ENCODE measurements at regions not wholly inside any gene's neighbourhood (a gene's known extent, or its start where the extent isn't known, plus 50 kb on each side); places are given as distances from the start of the nearest gene placed in this dataset.

DNA sequence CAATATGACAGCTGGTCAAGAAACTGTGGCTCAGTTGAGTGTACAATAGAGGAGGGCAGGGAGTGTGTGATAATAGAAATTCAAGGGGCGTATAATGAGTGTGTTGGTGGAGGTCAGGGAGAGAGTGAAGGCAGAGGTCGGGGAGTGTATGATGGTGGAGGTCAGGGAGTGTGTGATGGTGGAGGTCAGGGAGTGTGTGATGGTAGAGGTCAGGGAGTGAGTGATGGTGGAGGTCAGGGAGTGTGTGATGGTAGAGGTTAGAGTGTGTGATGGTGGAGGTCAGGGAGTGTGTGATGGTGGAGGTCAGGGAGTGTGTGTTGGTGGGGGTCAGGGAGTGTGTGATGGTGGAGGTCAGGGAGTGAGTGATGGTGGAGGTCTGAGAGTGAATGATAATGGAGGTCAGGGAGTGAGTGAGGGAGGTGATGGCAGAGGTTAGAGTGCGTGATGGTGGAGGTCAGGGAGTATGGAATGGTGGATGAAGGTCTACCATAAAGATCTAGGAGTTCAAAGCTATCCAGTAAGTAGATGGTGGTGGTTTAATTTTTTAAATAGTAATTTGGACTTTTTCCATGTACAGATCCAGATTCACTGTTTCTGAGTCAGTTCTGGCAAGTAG lies 57.7 kb upstream of the TNS3 start:
- Histone ChIP-seq H3K9ac (ENCODE audit: low read length) (no peak overlapping the region), H3K27ac (ENCODE audit: low read length) (no peak overlapping the region), H3K79me2 (ENCODE audit: low read length) (no peaks in the 10 kb centered on the region), H3K36me3 (replicated peaks; ENCODE audit: insufficient read depth, low read length) (no peaks in the 10 kb centered on the region), H3F3A (ENCODE audit: insufficient read depth, low read length) (no peaks in the 10 kb centered on the region), H3K4me3 (ENCODE audit: low read length) (no peak overlapping the region), H3K4me1 (ENCODE audit: low read length) (no peaks in the 10 kb centered on the region), H3K9me3 (replicated peaks; ENCODE audit: insufficient read depth, low read length) (no peaks in the 10 kb centered on the region), H3K27me3 (replicated peaks; ENCODE audit: insufficient read depth, low read length) (no peaks in the 10 kb centered on the region), H3K4me2 (ENCODE audit: low read depth, low read length) (no peak overlapping the region), H4K20me1 (ENCODE audit: insufficient read depth, low read length) (no peaks in the 10 kb centered on the region), H3K9me2 (replicated peaks; ENCODE audit: insufficient read depth, low read length) (no peaks in the 10 kb centered on the region), H2AFZ (ENCODE audit: low read length) (no peak overlapping the region)
- DNase-seq = no peak
- TF ChIP-seq EZH2phosphoT487 (IDR thresholded peaks at IDR 0.05; ENCODE audit: low read length) (no peak), EZH2 (optimal IDR thresholded peaks at IDR 0.05; ENCODE audit: low read depth, low read length) (no peak)
- TF ChIP-seq, protein P1, sequence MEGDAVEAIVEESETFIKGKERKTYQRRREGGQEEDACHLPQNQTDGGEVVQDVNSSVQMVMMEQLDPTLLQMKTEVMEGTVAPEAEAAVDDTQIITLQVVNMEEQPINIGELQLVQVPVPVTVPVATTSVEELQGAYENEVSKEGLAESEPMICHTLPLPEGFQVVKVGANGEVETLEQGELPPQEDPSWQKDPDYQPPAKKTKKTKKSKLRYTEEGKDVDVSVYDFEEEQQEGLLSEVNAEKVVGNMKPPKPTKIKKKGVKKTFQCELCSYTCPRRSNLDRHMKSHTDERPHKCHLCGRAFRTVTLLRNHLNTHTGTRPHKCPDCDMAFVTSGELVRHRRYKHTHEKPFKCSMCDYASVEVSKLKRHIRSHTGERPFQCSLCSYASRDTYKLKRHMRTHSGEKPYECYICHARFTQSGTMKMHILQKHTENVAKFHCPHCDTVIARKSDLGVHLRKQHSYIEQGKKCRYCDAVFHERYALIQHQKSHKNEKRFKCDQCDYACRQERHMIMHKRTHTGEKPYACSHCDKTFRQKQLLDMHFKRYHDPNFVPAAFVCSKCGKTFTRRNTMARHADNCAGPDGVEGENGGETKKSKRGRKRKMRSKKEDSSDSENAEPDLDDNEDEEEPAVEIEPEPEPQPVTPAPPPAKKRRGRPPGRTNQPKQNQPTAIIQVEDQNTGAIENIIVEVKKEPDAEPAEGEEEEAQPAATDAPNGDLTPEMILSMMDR (IDR thresholded peaks at IDR 0.05; ENCODE audit: low read length) = no peak

DNA sequence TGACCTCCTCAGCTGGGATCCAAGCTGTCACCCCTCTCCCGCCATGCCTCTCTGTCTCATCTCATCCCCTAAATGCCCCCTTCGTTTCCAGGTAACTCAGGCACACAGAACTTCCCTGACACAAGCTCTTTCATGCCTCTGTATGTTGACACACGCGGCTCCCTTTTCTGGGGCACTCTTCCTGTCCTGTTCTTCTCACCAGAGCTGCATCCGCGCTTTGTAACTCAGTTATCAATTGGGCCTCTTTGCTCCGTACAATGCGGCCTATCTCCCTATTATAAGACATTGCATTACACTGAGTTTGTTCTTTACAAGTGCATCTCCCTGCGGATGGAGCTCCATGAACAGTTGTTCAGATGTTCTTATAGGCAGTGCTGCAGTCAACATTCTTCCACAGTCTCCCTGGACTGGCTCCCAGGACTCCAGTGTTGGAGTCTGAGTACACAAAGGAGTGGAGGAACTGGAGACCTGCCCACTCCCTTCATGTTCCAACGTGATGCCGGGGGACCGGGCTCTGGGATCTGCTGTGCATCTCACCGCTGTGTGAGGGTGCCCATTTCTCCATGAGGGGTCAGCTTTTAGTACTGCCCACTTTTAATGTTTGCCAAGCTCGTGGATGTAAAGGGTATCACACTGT lies 56.9 kb upstream of the TNS3 start:
- DNase-seq = no peak
- no peaks in the 10 kb centered on the region for H3K4me1 ChIP-seq (ENCODE audit: low read length)
- H3K27ac ChIP-seq (ENCODE audit: low read length) = no peak overlapping the region
- TF ChIP-seq, protein P1 (IDR thresholded peaks at IDR 0.05; ENCODE audit: low read length) = no peak
- TF ChIP-seq EZH2phosphoT487 (IDR thresholded peaks at IDR 0.05; ENCODE audit: low read length) (no peak), EZH2 (optimal IDR thresholded peaks at IDR 0.05; ENCODE audit: low read depth, low read length) (no peak)
- H4K20me1 ChIP-seq (ENCODE audit: insufficient read depth, low read length) = no peaks in the 10 kb centered on the region
- H3K9me3 ChIP-seq (replicated peaks; ENCODE audit: insufficient read depth, low read length) = no peaks in the 10 kb centered on the region
- H3K4me2 ChIP-seq (ENCODE audit: low read depth, low read length) = no peak overlapping the region
- H3K9me2 ChIP-seq (replicated peaks; ENCODE audit: insufficient read depth, low read length) = no peaks in the 10 kb centered on the region
- no peak overlapping the region for H3K9ac ChIP-seq (ENCODE audit: low read length)
- H3F3A ChIP-seq (ENCODE audit: insufficient read depth, low read length) = no peaks in the 10 kb centered on the region
- H3K27me3 ChIP-seq (replicated peaks; ENCODE audit: insufficient read depth, low read length) = no peaks in the 10 kb centered on the region
- no peak overlapping the region for H2AFZ ChIP-seq (ENCODE audit: low read length)
- H3K4me3 ChIP-seq (ENCODE audit: low read length) = no peak overlapping the region
- no peaks in the 10 kb centered on the region for H3K36me3 ChIP-seq (replicated peaks; ENCODE audit: insufficient read depth, low read length)
- H3K79me2 ChIP-seq (ENCODE audit: low read length) = no peaks in the 10 kb centered on the region

DNA sequence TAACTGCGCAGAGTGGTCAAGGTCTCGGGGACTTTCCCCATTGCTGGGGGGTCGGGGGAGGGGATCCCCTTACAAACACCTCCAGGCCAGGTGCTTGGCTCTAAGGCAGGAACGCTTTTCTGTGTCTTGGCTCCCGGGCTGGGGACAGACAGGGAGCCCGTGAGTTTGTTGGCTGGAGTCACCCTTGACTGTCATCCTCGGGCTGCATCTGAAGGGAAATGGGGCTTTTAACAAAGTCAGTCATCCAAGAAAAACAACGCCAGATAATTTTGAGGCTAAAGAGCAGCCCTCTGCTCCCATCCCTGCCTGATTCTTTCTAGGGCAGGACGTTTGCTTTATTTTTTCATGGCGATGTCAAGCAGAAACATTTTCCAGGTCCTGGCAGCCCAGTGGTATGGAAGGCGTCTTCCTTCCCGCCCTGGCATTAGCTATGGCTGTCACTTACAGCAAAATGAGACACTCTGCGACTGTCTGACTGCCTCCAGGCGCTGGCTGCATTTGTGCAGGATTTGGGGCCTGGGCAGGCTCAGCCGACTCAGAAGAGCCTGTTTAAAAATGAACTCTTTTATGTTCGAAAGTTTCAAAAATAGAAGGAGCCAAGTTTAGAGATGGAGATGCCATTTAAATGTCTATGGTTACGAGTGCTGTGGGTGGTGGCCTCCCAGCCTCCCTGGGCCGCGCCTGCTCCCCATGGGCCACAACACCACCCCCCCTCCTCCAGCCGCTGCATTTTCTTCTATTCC lies 54.7 kb upstream of the TNS3 start:
- no peaks in the 10 kb centered on the region for H3K9me3 ChIP-seq (replicated peaks; ENCODE audit: insufficient read depth, low read length)
- H3K79me2 ChIP-seq (ENCODE audit: low read length) = no peaks in the 10 kb centered on the region
- H3K36me3 ChIP-seq (replicated peaks; ENCODE audit: insufficient read depth, low read length) = no peaks in the 10 kb centered on the region
- TF ChIP-seq EZH2phosphoT487 (IDR thresholded peaks at IDR 0.05; ENCODE audit: low read length) = no peak
- TF ChIP-seq, protein P1 (IDR thresholded peaks at IDR 0.05; ENCODE audit: low read length) = no peak
- TF ChIP-seq EZH2 (optimal IDR thresholded peaks at IDR 0.05; ENCODE audit: low read depth, low read length) = no peak
- H3K4me1 ChIP-seq (ENCODE audit: low read length) = no peaks in the 10 kb centered on the region
- no peaks in the 10 kb centered on the region for H3K9me2 ChIP-seq (replicated peaks; ENCODE audit: insufficient read depth, low read length)
- no peak overlapping the region for H3K9ac ChIP-seq (ENCODE audit: low read length)
- H4K20me1 ChIP-seq (ENCODE audit: insufficient read depth, low read length) = no peaks in the 10 kb centered on the region
- no peak overlapping the region for H3K27ac ChIP-seq (ENCODE audit: low read length)
- no peaks in the 10 kb centered on the region for H3K27me3 ChIP-seq (replicated peaks; ENCODE audit: insufficient read depth, low read length)
- H3F3A ChIP-seq (ENCODE audit: insufficient read depth, low read length) = no peaks in the 10 kb centered on the region
- DNase-seq = no peak
- H2AFZ ChIP-seq (ENCODE audit: low read length) = no peak overlapping the region
- H3K4me3 ChIP-seq (ENCODE audit: low read length) = no peak overlapping the region
- H3K4me2 ChIP-seq (ENCODE audit: low read depth, low read length) = no peak overlapping the region

All from MM.1S (cell line).